ENCODE measurements at regions not wholly inside any gene's neighbourhood (a gene's known extent, or its start where the extent isn't known, plus 50 kb on each side); places are given as distances from the start of the nearest gene placed in this dataset.

DNA sequence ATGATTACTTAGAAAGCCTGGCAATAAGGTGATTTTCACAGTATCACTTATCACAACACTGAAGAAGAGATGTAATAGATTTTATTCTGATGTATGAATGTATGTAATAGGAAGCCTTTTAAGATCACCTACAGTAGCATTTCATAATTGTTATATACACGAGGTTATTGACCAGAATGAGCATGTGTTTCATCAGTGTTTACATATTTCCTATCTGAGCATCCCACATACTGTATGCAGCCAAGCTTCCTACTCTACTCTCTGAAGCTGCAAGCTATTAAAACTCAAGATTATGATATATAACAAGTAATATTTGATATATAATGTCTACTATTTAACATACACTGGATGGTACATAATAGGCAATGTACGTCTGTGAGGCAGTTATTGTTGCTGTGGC, 190.9 kb upstream of the S100G start:
- TF ChIP-seq, protein P1, sequence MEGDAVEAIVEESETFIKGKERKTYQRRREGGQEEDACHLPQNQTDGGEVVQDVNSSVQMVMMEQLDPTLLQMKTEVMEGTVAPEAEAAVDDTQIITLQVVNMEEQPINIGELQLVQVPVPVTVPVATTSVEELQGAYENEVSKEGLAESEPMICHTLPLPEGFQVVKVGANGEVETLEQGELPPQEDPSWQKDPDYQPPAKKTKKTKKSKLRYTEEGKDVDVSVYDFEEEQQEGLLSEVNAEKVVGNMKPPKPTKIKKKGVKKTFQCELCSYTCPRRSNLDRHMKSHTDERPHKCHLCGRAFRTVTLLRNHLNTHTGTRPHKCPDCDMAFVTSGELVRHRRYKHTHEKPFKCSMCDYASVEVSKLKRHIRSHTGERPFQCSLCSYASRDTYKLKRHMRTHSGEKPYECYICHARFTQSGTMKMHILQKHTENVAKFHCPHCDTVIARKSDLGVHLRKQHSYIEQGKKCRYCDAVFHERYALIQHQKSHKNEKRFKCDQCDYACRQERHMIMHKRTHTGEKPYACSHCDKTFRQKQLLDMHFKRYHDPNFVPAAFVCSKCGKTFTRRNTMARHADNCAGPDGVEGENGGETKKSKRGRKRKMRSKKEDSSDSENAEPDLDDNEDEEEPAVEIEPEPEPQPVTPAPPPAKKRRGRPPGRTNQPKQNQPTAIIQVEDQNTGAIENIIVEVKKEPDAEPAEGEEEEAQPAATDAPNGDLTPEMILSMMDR (IDR thresholded peaks at IDR 0.05; ENCODE audit: insufficient read depth, low read depth, low read length) = no peak
- TF ChIP-seq EZH2 (IDR thresholded peaks at IDR 0.05; ENCODE audit: insufficient read depth, low read length) = no peak

Data from astrocyte (in vitro differentiated cells and primary cell).